Endothelial cell of umbilical vein (primary cell): ENCODE measurements at regions not wholly inside any gene's neighbourhood (a gene's known extent, or its start where the extent isn't known, plus 50 kb on each side); places are given as distances from the start of the nearest gene placed in this dataset.

ENCODE experiments used
- BruUV-seq: library from RNA; stranded (reverse); fragments of 400-500 nt; replicated peaks from 2 replicates; lab custom pipeline; 2021; lab: Mats Ljungman, UMichigan
- CTCF ChIA-PET: fragments of 300-600, 350-600 bp; sonication (Branson Sonifier 250); formaldehyde crosslinking; loops from one replicate; lab custom pipeline; 2021; ENCODE audit warnings: antibody characterized with exemption, inconsistent platforms; lab: Charles Lee
- POLR2A ChIA-PET: fragments of 300-600, 350-600 bp; sonication (Branson Sonifier 250); formaldehyde crosslinking; loops from one replicate; lab custom pipeline; 2021; ENCODE audit warnings: antibody characterized with exemption, inconsistent platforms; lab: Charles Lee
- DNase-seq: peaks from one replicate; pipeline ENCODE4 v3.0.0-alpha.2; 2011; ENCODE audit warnings: low read depth, low spot score
- FAIRE-seq: peaks from 2 replicates; lab custom pipeline; 2011; peaks lifted over from hg19 to GRCh38; lab: Jason Lieb, UNC
- H2AFZ ChIP-seq: 2 replicates; pipeline ENCODE4 v1.6.0; 2012; ENCODE audit warnings: low read depth, low read length, control low read depth, inconsistent platforms
- H3K27ac ChIP-seq: 2 replicates; pipeline ENCODE4 v1.5.1; 2011; ENCODE audit warnings: low read depth, mild to moderate bottlenecking, control low read depth, low read length, moderate library complexity; ENCODE audit not compliant: insufficient read depth
- H3K27me3 ChIP-seq, 2 experiments: 2 replicates each; pipeline versions ENCODE4 v1.6.0 to v1.6.1; 2011; ENCODE audit warnings: low read length in 2 of 2, mixed read lengths in 1 of 2; ENCODE audit not compliant: control insufficient read depth in 2 of 2, insufficient read depth in 2 of 2
- H3K36me3 ChIP-seq, 2 experiments: 2 replicates in 1 of 2; 3 replicates in 1 of 2; pipeline ENCODE4 v1.5.1; 2011; ENCODE audit warnings: low read length in 2 of 2, mild to moderate bottlenecking in 1 of 2, moderate library complexity in 1 of 2; ENCODE audit not compliant: control insufficient read depth in 2 of 2, insufficient read depth in 2 of 2; ENCODE audit errors: extremely low read depth in 1 of 2
- H3K4me1 ChIP-seq: 3 replicates; pipeline ENCODE4 v1.5.1; 2011; ENCODE audit warnings: mild to moderate bottlenecking, low read length; ENCODE audit not compliant: control insufficient read depth, insufficient read depth; ENCODE audit errors: extremely low read depth
- H3K4me2 ChIP-seq: 2 replicates; pipeline ENCODE4 v1.6.1; 2011; ENCODE audit warnings: low read length, control low read depth, mixed read lengths; ENCODE audit not compliant: insufficient read depth
- H3K4me3 ChIP-seq, 3 experiments: fragments of 200-600 bp in 1 of 3; sonication (generic), shearing (Covaris generic) in 1 of 3; replicated peaks in 1 of 3; 2 replicates each; pipeline ENCODE4 v1.5.1; 2011 to 2016; ENCODE audit warnings: control low read depth in 3 of 3, low read length in 3 of 3, mild to moderate bottlenecking in 2 of 3, inconsistent platforms in 1 of 3, low read depth in 1 of 3, moderate library complexity in 1 of 3; ENCODE audit not compliant: insufficient read depth in 1 of 3
- H3K79me2 ChIP-seq: 2 replicates; pipeline ENCODE4 v1.6.0; 2012; ENCODE audit warnings: low read length, inconsistent platforms; ENCODE audit not compliant: control insufficient read depth, insufficient read depth
- H3K9ac ChIP-seq: replicated peaks from 2 replicates; pipeline ENCODE3; 2011; ENCODE audit warnings: low read length, control low read depth; ENCODE audit not compliant: insufficient read depth; ENCODE audit errors: extremely low read depth
- H3K9me1 ChIP-seq: replicated peaks from 3 replicates; pipeline ENCODE4 v1.6.0; 2011; ENCODE audit warnings: mild to moderate bottlenecking, low read length; ENCODE audit not compliant: control insufficient read depth, insufficient read depth; ENCODE audit errors: extremely low read depth
- H3K9me3 ChIP-seq: replicated peaks from 2 replicates; pipeline ENCODE4 v1.5.1; 2012; ENCODE audit warnings: low read length, inconsistent platforms; ENCODE audit not compliant: control insufficient read depth, insufficient read depth
- H4K20me1 ChIP-seq: replicated peaks from 2 replicates; pipeline ENCODE3; 2011; ENCODE audit warnings: mild to moderate bottlenecking, low read length; ENCODE audit not compliant: control insufficient read depth, insufficient read depth; ENCODE audit errors: extremely low read depth
- CTCF ChIP-seq, 2 donors: IDR thresholded peaks; 1 replicate in 1 of 2; 2 replicates in 1 of 2; pipeline ENCODE4 v1.5.1; 2011; ENCODE audit warnings: low read length in 2 of 2, mild to moderate bottlenecking in 2 of 2, moderate library complexity in 2 of 2, control low read depth in 1 of 2, inconsistent platforms in 1 of 2, low read depth in 1 of 2; ENCODE audit not compliant: insufficient read depth in 1 of 2; ENCODE audit errors: extremely low read depth in 1 of 2
- EZH2 ChIP-seq: IDR thresholded peaks from 2 replicates; pipeline ENCODE4 v1.6.1; 2012; ENCODE audit warnings: borderline replicate concordance, low read depth, mild to moderate bottlenecking, moderate library complexity, low read length, inconsistent platforms; ENCODE audit not compliant: severe bottlenecking
- FOS ChIP-seq: IDR thresholded peaks from 2 replicates; pipeline ENCODE4 v1.6.1; 2011; ENCODE audit warnings: mild to moderate bottlenecking, low read length, moderate library complexity, borderline replicate concordance; ENCODE audit not compliant: insufficient read depth
- GATA2 ChIP-seq: IDR thresholded peaks from 2 replicates; pipeline ENCODE4 v1.7.0; 2011; ENCODE audit warnings: low read depth, mild to moderate bottlenecking, moderate library complexity, mixed read lengths, low read length; ENCODE audit not compliant: insufficient read length, insufficient read depth
- JUN ChIP-seq: IDR thresholded peaks from 2 replicates; pipeline ENCODE4 v1.6.1; 2011; ENCODE audit warnings: borderline replicate concordance, low read depth; ENCODE audit not compliant: insufficient read length, insufficient read depth
- MAX ChIP-seq: IDR thresholded peaks from 2 replicates; pipeline ENCODE4 v1.6.1; 2011; ENCODE audit not compliant: insufficient read depth, insufficient read length
- MYC ChIP-seq: IDR thresholded peaks from one replicate; pipeline ENCODE4 v1.6.1; 2011; ENCODE audit warnings: mild to moderate bottlenecking, low read depth, low read length
- POLR2A ChIP-seq: IDR thresholded peaks from 2 replicates; pipeline ENCODE4 v1.6.1; 2012; ENCODE audit warnings: low read depth, mild to moderate bottlenecking, control low read depth, low read length
- POLR2AphosphoS5 ChIP-seq: IDR thresholded peaks from 2 replicates; pipeline ENCODE4 v1.6.1; 2012; ENCODE audit warnings: low read depth, mild to moderate bottlenecking, control low read depth, low read length, moderate library complexity; ENCODE audit not compliant: insufficient read depth
- dilution Hi-C: fragments of 300-500 bp; cut with MboI; formaldehyde crosslinking; loops from one replicate; pipeline ENCODE4 v1.15.0; 2019; ENCODE audit warnings: low sequenced_read_pairs; ENCODE audit not compliant: extremely low pct_ligation_motif_present
- intact Hi-C: fragments of 100-400 bp; cut with micrococcal nuclease; formaldehyde crosslinking; loops from one replicate; pipeline ENCODE4 v1.10.0; 2022

GRCh38 chr10:53597835-53598251, 825.3 kb upstream of the MBL2 start:
- ChIA-PET CTCF (interaction anchor here (0.8 to 2.0 kb wide), 2 partner anchors 17 to 647 kb away, joined by 3 to 6 read pairs; no protein-coding TSS in a partner anchor), POLR2A (no interaction called here)
- no peak overlapping the region for H3K4me3 ChIP-seq
- no peaks in the 10 kb centered on the region for H3K79me2 ChIP-seq
- no peak overlapping the region for H3K4me2 ChIP-seq
- TF ChIP-seq POLR2AphosphoS5 (no peak), MAX (no peak), POLR2A (no peak), FOS (no peak), MYC (no peak), CTCF (IDR thresholded peaks at IDR 0.05; ENCODE audit: extremely low read depth in 1 of 2, insufficient read depth in 1 of 2, low read depth in 1 of 2, low read length in 2 of 2) (no peak), GATA2 (no peak), EZH2 (no peak), JUN (no peak)
- no peak overlapping the region for H2AFZ ChIP-seq
- no peak overlapping the region for H3K27ac ChIP-seq
- peaks cover 7 to 14% of the 10 kb centered on the region in 2 experiments for H3K27me3 ChIP-seq
- no peak for DNase-seq
- intact Hi-C loops (no loop called here), dilution Hi-C loops (no loop called here)
- H3K36me3 ChIP-seq = no peaks in the 10 kb centered on the region
- FAIRE-seq = no peak
- H3K4me1 ChIP-seq = no peaks in the 10 kb centered on the region
- no peaks in the 10 kb centered on the region for H4K20me1 ChIP-seq
- H3K9ac ChIP-seq = no peak overlapping the region
- BruUV-seq = no TSS peak
- H3K9me1 ChIP-seq = no peaks in the 10 kb centered on the region
- no peaks in the 10 kb centered on the region for H3K9me3 ChIP-seq
